ENCODE measurements at regions not wholly inside any gene's neighbourhood (a gene's known extent, or its start where the extent isn't known, plus 50 kb on each side); places are given as distances from the start of the nearest gene placed in this dataset.

GRCh38 chr3:137471130-137471529 is 293.0 kb upstream of the SOX14 start:
- ChIA-PET CTCF (no interaction called here), POLR2A (no interaction called here)
- no peaks in the 10 kb centered on the region for H3K4me1 ChIP-seq (ENCODE audit: insufficient read depth, low read length)
- no peaks in the 10 kb centered on the region for H3K27me3 ChIP-seq (ENCODE audit: control insufficient read depth in 1 of 2, insufficient read depth in 2 of 2, low read length in 2 of 2)
- no peak overlapping the region for H3K4me3 Mint-ChIP-seq
- no peaks in the 10 kb centered on the region for H3K36me3 Mint-ChIP-seq (ENCODE audit: low read depth)
- H3K27ac Mint-ChIP-seq, result no peak overlapping the region
- ATAC-seq (ENCODE audit: poor library complexity) (no peak), DNase-seq (no peak)
- peaks cover 0 to 3% of the 10 kb centered on the region in 2 experiments for H3K9me3 ChIP-seq (ENCODE audit: control insufficient read depth in 1 of 2, insufficient read depth in 1 of 2, low read length in 2 of 2)
- no peaks in the 10 kb centered on the region for H3K36me3 ChIP-seq (ENCODE audit: insufficient read depth, low read length)
- no peak overlapping the region for H3K4me3 ChIP-seq (ENCODE audit: low read length)
- H3K27ac ChIP-seq (ENCODE audit: low read depth in 1 of 2, low read length in 2 of 2), result no peak overlapping the region
- H3K4me1 Mint-ChIP-seq (ENCODE audit: low read depth), result no peaks in the 10 kb centered on the region
- intact Hi-C loops (cut with DNase I, micrococcal nuclease), result no loop called here
- TF ChIP-seq CTCF (IDR thresholded peaks at IDR 0.05), result no peak
- no peaks in the 10 kb centered on the region for H3K27me3 Mint-ChIP-seq
- no peaks in the 10 kb centered on the region for H3K9me3 Mint-ChIP-seq

- Histone ChIP-seq H3K9me3 (ENCODE audit: control insufficient read depth in 1 of 2, insufficient read depth in 1 of 2, low read length in 2 of 2) (peaks cover under 1 to 3% of the 10 kb centered on the region in 2 experiments), H3K27ac (ENCODE audit: low read depth in 1 of 2, low read length in 2 of 2) (no peak overlapping the region), H3K4me3 (ENCODE audit: low read length) (no peak overlapping the region), H3K36me3 (ENCODE audit: insufficient read depth, low read length) (no peaks in the 10 kb centered on the region), H3K4me1 (ENCODE audit: insufficient read depth, low read length) (no peaks in the 10 kb centered on the region), H3K27me3 (ENCODE audit: control insufficient read depth in 1 of 2, insufficient read depth in 2 of 2, low read length in 2 of 2) (no peaks in the 10 kb centered on the region)
- ChIA-PET CTCF (interaction anchor here (0.6 kb wide), 1 partner anchor 24 kb away, joined by 3 read pairs; no protein-coding TSS in a partner anchor), POLR2A (no interaction called here)
- ATAC-seq (ENCODE audit: poor library complexity) (no peak), DNase-seq (no peak)
- Mint-ChIP-seq H3K27ac (no peak overlapping the region), H3K27me3 (no peaks in the 10 kb centered on the region), H3K36me3 (ENCODE audit: low read depth) (no peaks in the 10 kb centered on the region), H3K9me3 (no peaks in the 10 kb centered on the region), H3K4me3 (no peak overlapping the region), H3K4me1 (ENCODE audit: low read depth) (no peaks in the 10 kb centered on the region)
- intact Hi-C loops (cut with DNase I, micrococcal nuclease), result no loop called here
- TF ChIP-seq CTCF (IDR thresholded peaks at IDR 0.05), result no peak
Observed at GRCh38 chr3:137471558-137472204, 292.4 kb upstream of the SOX14 start.

- ATAC-seq (ENCODE audit: poor library complexity) (no peak), DNase-seq (no peak)
- no peak overlapping the region for H3K27ac Mint-ChIP-seq
- no peak overlapping the region for H3K4me3 Mint-ChIP-seq
- Histone ChIP-seq H3K27ac (ENCODE audit: low read depth in 1 of 2, low read length in 2 of 2) (no peak overlapping the region), H3K4me1 (ENCODE audit: insufficient read depth, low read length) (no peaks in the 10 kb centered on the region), H3K36me3 (ENCODE audit: insufficient read depth, low read length) (no peaks in the 10 kb centered on the region), H3K27me3 (ENCODE audit: control insufficient read depth in 1 of 2, insufficient read depth in 2 of 2, low read length in 2 of 2) (no peaks in the 10 kb centered on the region), H3K4me3 (ENCODE audit: low read length) (no peak overlapping the region), H3K9me3 (ENCODE audit: control insufficient read depth in 1 of 2, insufficient read depth in 1 of 2, low read length in 2 of 2) (peaks cover 0 to 3% of the 10 kb centered on the region in 2 experiments)
- H3K27me3 Mint-ChIP-seq, result no peaks in the 10 kb centered on the region
- ChIA-PET CTCF (no interaction called here), POLR2A (no interaction called here)
- H3K36me3 Mint-ChIP-seq (ENCODE audit: low read depth), result no peaks in the 10 kb centered on the region
- H3K9me3 Mint-ChIP-seq, result peaks cover 11% of the 10 kb centered on the region
- intact Hi-C loops (cut with DNase I, micrococcal nuclease), result no loop called here
- H3K4me1 Mint-ChIP-seq (ENCODE audit: low read depth), result no peaks in the 10 kb centered on the region
- no peak for TF ChIP-seq CTCF (IDR thresholded peaks at IDR 0.05)
Observed at GRCh38 chr3:137477614-137478013, 286.5 kb upstream of the SOX14 start.

Measured in CD4-positive, alpha-beta T cell (primary cell).